GM19239 (cell line): ENCODE measurements at regions not wholly inside any gene's neighbourhood (a gene's known extent, or its start where the extent isn't known, plus 50 kb on each side); places are given as distances from the start of the nearest gene placed in this dataset.

ENCODE experiments used
- DNase-seq: peaks from one replicate; pipeline ENCODE4 v3.0.0; 2011; ENCODE audit warnings: low spot score; ENCODE audit not compliant: insufficient read length
- FAIRE-seq: peaks from 2 replicates; lab custom pipeline; 2011; peaks lifted over from hg19 to GRCh38; lab: Jason Lieb, UNC

- DNase-seq (no peak), FAIRE-seq (no peak)
Observed at GRCh38 chr5:57532513-57533497, 50.2 kb upstream of the ACTBL2 start.
